CD4-positive, alpha-beta memory T cell (primary cell): ENCODE measurements at regions not wholly inside any gene's neighbourhood (a gene's known extent, or its start where the extent isn't known, plus 50 kb on each side); places are given as distances from the start of the nearest gene placed in this dataset.

Experiments
- CTCF ChIA-PET: fragments of 350-600 bp; sonication (Branson Sonifier 250); formaldehyde crosslinking; loops from one replicate; lab custom pipeline; 2021; ENCODE audit warnings: inconsistent platforms; ENCODE audit not compliant: partially characterized antibody; lab: Charles Lee
- POLR2A ChIA-PET: fragments of 350-600 bp; sonication (Branson Sonifier 250); formaldehyde crosslinking; loops from one replicate; lab custom pipeline; 2021; ENCODE audit not compliant: partially characterized antibody; lab: Charles Lee
- DNase-seq, 5 donors: peaks; one replicate each; pipeline versions ENCODE4 v3.0.0 to v3.0.0-alpha.2; 2020 to 2022; ENCODE audit warnings: mixed read lengths in 1 of 5
- H3K27ac ChIP-seq: one replicate; pipeline ENCODE4 v1.7.0; 2013; ENCODE audit warnings: low read depth, low read length
- H3K27me3 ChIP-seq: 2 replicates; pipeline ENCODE4 v1.7.0; 2013; ENCODE audit warnings: mild to moderate bottlenecking, low read length, moderate library complexity; ENCODE audit not compliant: insufficient read depth
- H3K36me3 ChIP-seq: 2 replicates; pipeline ENCODE4 v1.7.0; 2013; ENCODE audit warnings: mild to moderate bottlenecking, low read length, moderate library complexity; ENCODE audit not compliant: insufficient read depth
- H3K4me1 ChIP-seq: 2 replicates; pipeline ENCODE4 v1.7.0; 2013; ENCODE audit warnings: mild to moderate bottlenecking, low read length, moderate library complexity; ENCODE audit not compliant: insufficient read depth
- H3K4me3 ChIP-seq, 2 donors: one replicate each; pipeline ENCODE4 v1.7.0; 2013; ENCODE audit warnings: low read length in 2 of 2, mild to moderate bottlenecking in 1 of 2
- H3K9me3 ChIP-seq, 2 donors: one replicate each; pipeline ENCODE4 v1.7.0; 2013; ENCODE audit warnings: low read length in 2 of 2, control low read depth in 1 of 2; ENCODE audit not compliant: control insufficient read depth in 1 of 2
- H3K27ac Mint-ChIP-seq, 7 donors: one replicate each; pipeline ENCODE4 v1.8.0; 2020 to 2021; ENCODE audit warnings: mixed read lengths in 7 of 7, mild to moderate bottlenecking in 6 of 7, inconsistent platforms in 3 of 7, moderate library complexity in 3 of 7
- H3K27me3 Mint-ChIP-seq, 2 donors: one replicate each; pipeline ENCODE4 v1.8.0; 2020 to 2021; ENCODE audit warnings: mixed read lengths in 2 of 2
- H3K36me3 Mint-ChIP-seq, 2 donors: one replicate each; pipeline ENCODE4 v1.8.0; 2020 to 2021; ENCODE audit warnings: mixed read lengths in 2 of 2, inconsistent platforms in 1 of 2, mild to moderate bottlenecking in 1 of 2
- H3K4me1 Mint-ChIP-seq, 4 donors: one replicate each; pipeline ENCODE4 v1.8.0; 2020 to 2021; ENCODE audit warnings: mixed read lengths in 4 of 4, mild to moderate bottlenecking in 1 of 4
- H3K4me3 Mint-ChIP-seq, 8 donors: one replicate each; pipeline ENCODE4 v1.8.0; 2020 to 2021; ENCODE audit warnings: mixed read lengths in 8 of 8, mild to moderate bottlenecking in 7 of 8, moderate library complexity in 6 of 8, inconsistent platforms in 3 of 8
- H3K9me3 Mint-ChIP-seq, 8 donors: one replicate each; pipeline ENCODE4 v1.8.0; 2020 to 2021; ENCODE audit warnings: mixed read lengths in 8 of 8, mild to moderate bottlenecking in 5 of 8, inconsistent platforms in 3 of 8, moderate library complexity in 1 of 8
- intact Hi-C: fragments of 100-400 bp; cut with micrococcal nuclease; formaldehyde crosslinking; loops from one replicate; pipeline ENCODE4 v1.15.1; 2023

- intact Hi-C loops, result loop anchor here (5.0 kb wide), 1 partner anchor 421 kb away; no protein-coding TSS in a partner anchor
- Mint-ChIP-seq H3K27ac (no peak overlapping the region), H3K36me3 (no peaks in the 10 kb centered on the region), H3K4me1 (no peaks in the 10 kb centered on the region), H3K9me3 (peaks cover 0 to 5% (median 0%) of the 10 kb centered on the region in 8 donors), H3K4me3 (no peak overlapping the region), H3K27me3 (no peaks in the 10 kb centered on the region)
- Histone ChIP-seq H3K27me3 (no peaks in the 10 kb centered on the region), H3K4me3 (no peak overlapping the region), H3K4me1 (no peaks in the 10 kb centered on the region), H3K9me3 (no peaks in the 10 kb centered on the region), H3K36me3 (no peaks in the 10 kb centered on the region), H3K27ac (no peak overlapping the region)
- CTCF ChIA-PET, result no interaction called here
- no peak for DNase-seq
- POLR2A ChIA-PET, result no interaction called here
Observed at GRCh38 chr9:78863531-78863930, 566.6 kb downstream of the PSAT1 start.

- H3K36me3 ChIP-seq, result no peaks in the 10 kb centered on the region
- intact Hi-C loops, result no loop called here
- no peaks in the 10 kb centered on the region for H3K4me1 ChIP-seq
- no peaks in the 10 kb centered on the region for H3K27me3 ChIP-seq
- H3K4me3 Mint-ChIP-seq, result no peak overlapping the region
- no peak overlapping the region for H3K27ac ChIP-seq
- DNase-seq, result no peak
- H3K36me3 Mint-ChIP-seq, result no peaks in the 10 kb centered on the region
- no peaks in the 10 kb centered on the region for H3K4me1 Mint-ChIP-seq
- H3K27ac Mint-ChIP-seq, result no peak overlapping the region
- peaks cover 0 to 4% (median 0%) of the 10 kb centered on the region in 8 donors for H3K9me3 Mint-ChIP-seq
- H3K4me3 ChIP-seq, result no peak overlapping the region
- H3K9me3 ChIP-seq, result no peaks in the 10 kb centered on the region
- H3K27me3 Mint-ChIP-seq, result no peaks in the 10 kb centered on the region
- ChIA-PET CTCF (no interaction called here), POLR2A (no interaction called here)
Observed at GRCh38 chr9:78865737-78866136, 568.8 kb downstream of the PSAT1 start.

- no peaks in the 10 kb centered on the region for H3K36me3 ChIP-seq
- no peak overlapping the region for H3K4me3 Mint-ChIP-seq
- no peak overlapping the region for H3K4me3 ChIP-seq
- no peak for DNase-seq
- H3K27ac ChIP-seq, result no peak overlapping the region
- peaks cover 0 to 4% (median 0%) of the 10 kb centered on the region in 8 donors for H3K9me3 Mint-ChIP-seq
- CTCF ChIA-PET, result no interaction called here
- intact Hi-C loops, result no loop called here
- no peak overlapping the region for H3K27ac Mint-ChIP-seq
- no peaks in the 10 kb centered on the region for H3K9me3 ChIP-seq
- POLR2A ChIA-PET, result no interaction called here
- H3K4me1 Mint-ChIP-seq, result no peaks in the 10 kb centered on the region
- no peaks in the 10 kb centered on the region for H3K27me3 Mint-ChIP-seq
- H3K4me1 ChIP-seq, result no peaks in the 10 kb centered on the region
- no peaks in the 10 kb centered on the region for H3K36me3 Mint-ChIP-seq
- no peaks in the 10 kb centered on the region for H3K27me3 ChIP-seq
Observed at GRCh38 chr9:78866207-78867132, 569.5 kb downstream of the PSAT1 start.

- Histone ChIP-seq H3K36me3 (no peaks in the 10 kb centered on the region), H3K4me1 (no peaks in the 10 kb centered on the region), H3K9me3 (no peaks in the 10 kb centered on the region), H3K27ac (no peak overlapping the region), H3K4me3 (no peak overlapping the region), H3K27me3 (no peaks in the 10 kb centered on the region)
- CTCF ChIA-PET, result no interaction called here
- no peak overlapping the region for H3K27ac Mint-ChIP-seq
- POLR2A ChIA-PET, result no interaction called here
- H3K9me3 Mint-ChIP-seq, result peaks cover 0 to 6% (median 0%) of the 10 kb centered on the region in 8 donors
- H3K4me1 Mint-ChIP-seq, result no peaks in the 10 kb centered on the region
- H3K4me3 Mint-ChIP-seq, result no peak overlapping the region
- no peaks in the 10 kb centered on the region for H3K36me3 Mint-ChIP-seq
- intact Hi-C loops, result no loop called here
- no peaks in the 10 kb centered on the region for H3K27me3 Mint-ChIP-seq
- DNase-seq, result no peak
Observed at GRCh38 chr9:78871086-78871451, 574.1 kb downstream of the PSAT1 start.

GRCh38 chr9:78871452-78872331 is 574.8 kb downstream of the PSAT1 start:
- Histone ChIP-seq H3K4me3 (no peak overlapping the region), H3K27ac (no peak overlapping the region), H3K4me1 (no peaks in the 10 kb centered on the region), H3K9me3 (no peaks in the 10 kb centered on the region), H3K27me3 (no peaks in the 10 kb centered on the region), H3K36me3 (no peaks in the 10 kb centered on the region)
- no peaks in the 10 kb centered on the region for H3K27me3 Mint-ChIP-seq
- no peak for DNase-seq
- intact Hi-C loops, result no loop called here
- POLR2A ChIA-PET, result no interaction called here
- H3K36me3 Mint-ChIP-seq, result no peaks in the 10 kb centered on the region
- H3K4me1 Mint-ChIP-seq, result no peaks in the 10 kb centered on the region
- peaks cover 0 to 6% (median 0%) of the 10 kb centered on the region in 8 donors for H3K9me3 Mint-ChIP-seq
- H3K27ac Mint-ChIP-seq, result no peak overlapping the region
- CTCF ChIA-PET, result no interaction called here
- no peak overlapping the region for H3K4me3 Mint-ChIP-seq

GRCh38 chr9:78874061-78874460 is 577.1 kb downstream of the PSAT1 start:
- Histone ChIP-seq H3K27ac (no peak overlapping the region), H3K27me3 (no peaks in the 10 kb centered on the region), H3K4me1 (no peaks in the 10 kb centered on the region), H3K36me3 (no peaks in the 10 kb centered on the region), H3K9me3 (no peaks in the 10 kb centered on the region), H3K4me3 (no peak overlapping the region)
- DNase-seq, result no peak
- CTCF ChIA-PET, result no interaction called here
- intact Hi-C loops, result no loop called here
- Mint-ChIP-seq H3K4me1 (no peaks in the 10 kb centered on the region), H3K36me3 (no peaks in the 10 kb centered on the region), H3K9me3 (peaks cover 0 to 6% (median 0%) of the 10 kb centered on the region in 8 donors), H3K27me3 (no peaks in the 10 kb centered on the region), H3K4me3 (no peak overlapping the region), H3K27ac (peak overlapping the region in 1 of 7 donors; percentile 12)
- POLR2A ChIA-PET, result no interaction called here

GRCh38 chr9:78879324-78880100 is 582.6 kb downstream of the PSAT1 start:
- intact Hi-C loops, result no loop called here
- H3K27ac ChIP-seq, result no peak overlapping the region
- H3K9me3 ChIP-seq, result no peaks in the 10 kb centered on the region
- peaks cover 0 to 2% (median 0%) of the 10 kb centered on the region in 8 donors for H3K9me3 Mint-ChIP-seq
- H3K27me3 ChIP-seq, result no peaks in the 10 kb centered on the region
- no peak for DNase-seq
- no peak overlapping the region for H3K4me3 ChIP-seq
- no peak overlapping the region for H3K4me3 Mint-ChIP-seq
- ChIA-PET CTCF (no interaction called here), POLR2A (no interaction called here)
- H3K36me3 ChIP-seq, result no peaks in the 10 kb centered on the region
- H3K27me3 Mint-ChIP-seq, result no peaks in the 10 kb centered on the region
- no peak overlapping the region for H3K27ac Mint-ChIP-seq
- no peaks in the 10 kb centered on the region for H3K4me1 ChIP-seq
- H3K36me3 Mint-ChIP-seq, result no peaks in the 10 kb centered on the region
- no peaks in the 10 kb centered on the region for H3K4me1 Mint-ChIP-seq
